ENCODE measurements at regions not wholly inside any gene's neighbourhood (a gene's known extent, or its start where the extent isn't known, plus 50 kb on each side); places are given as distances from the start of the nearest gene placed in this dataset.
A peak's percentile ranks its signal among the peaks of the same experiment; 100 is the strongest.

- H3K9ac ChIP-seq (ENCODE audit: low read depth, low read length) = no peak overlapping the region
- TF ChIP-seq EZH2 (IDR thresholded peaks at IDR 0.05; ENCODE audit: borderline replicate concordance, low read depth, low read length, severe bottlenecking) (no peak), CTCF (IDR thresholded peaks at IDR 0.05; ENCODE audit: borderline replicate concordance, extremely low read depth, low read length, poor library complexity, severe bottlenecking) (no peak)
- no peaks in the 10 kb centered on the region for H3K79me2 ChIP-seq (ENCODE audit: insufficient read depth, low read length)
- H3K4me1 ChIP-seq (ENCODE audit: insufficient read depth, low read length) = peaks cover 14% of the 10 kb centered on the region
- no peak overlapping the region for H2AFZ ChIP-seq (ENCODE audit: low read depth, low read length)
- H3K27ac ChIP-seq (ENCODE audit: low read length) = peak overlapping the region; percentile 9; the same call in 1 of the 2 replicates
- DNase-seq (no peak), ATAC-seq (ENCODE audit: insufficient read depth, low read depth) (peak; percentile 54; the same call in 2 of the 3 replicates)
- no peaks in the 10 kb centered on the region for H3K9me3 ChIP-seq (ENCODE audit: insufficient read depth, low read length, severe bottlenecking)
- H4K20me1 ChIP-seq (ENCODE audit: insufficient read depth, low read length) = no peaks in the 10 kb centered on the region
- H3K4me2 ChIP-seq (ENCODE audit: insufficient read depth, low read length) = no peak overlapping the region
- no peaks in the 10 kb centered on the region for H3K36me3 ChIP-seq (ENCODE audit: insufficient read depth, low read length)
- no peaks in the 10 kb centered on the region for H3K27me3 ChIP-seq (ENCODE audit: insufficient read depth, low read length, poor library complexity)
- H3K4me3 ChIP-seq (ENCODE audit: low read depth in 1 of 2, low read length in 2 of 2) = no peak overlapping the region
Observed at GRCh38 chr2:60075048-60075447, 478.4 kb downstream of the BCL11A start.

DNA sequence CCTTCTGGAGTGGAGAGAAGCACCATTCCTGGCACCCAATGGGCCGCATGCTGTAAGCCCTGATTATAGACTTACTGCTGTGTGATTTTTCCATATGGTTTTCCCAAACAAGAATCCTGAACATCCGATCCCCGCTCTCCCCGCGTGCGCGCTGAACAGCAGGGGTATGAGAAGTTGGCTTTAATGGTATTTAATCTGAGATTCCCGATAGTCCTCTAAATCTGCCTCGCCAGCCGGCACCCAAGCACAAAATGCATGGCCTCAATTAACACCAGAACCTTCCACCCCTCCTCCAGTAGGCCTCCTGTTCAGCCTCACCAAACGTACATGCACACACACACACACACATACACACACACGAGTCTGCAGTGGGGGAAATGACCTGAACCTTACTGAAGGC, 480.3 kb downstream of the BCL11A start:
- H4K20me1 ChIP-seq (ENCODE audit: insufficient read depth, low read length) = no peaks in the 10 kb centered on the region
- no peak overlapping the region for H3K9ac ChIP-seq (ENCODE audit: low read depth, low read length)
- no peak overlapping the region for H3K27ac ChIP-seq (ENCODE audit: low read length)
- H3K27me3 ChIP-seq (ENCODE audit: insufficient read depth, low read length, poor library complexity) = no peaks in the 10 kb centered on the region
- no peak overlapping the region for H3K4me2 ChIP-seq (ENCODE audit: insufficient read depth, low read length)
- H2AFZ ChIP-seq (ENCODE audit: low read depth, low read length) = no peak overlapping the region
- no peak overlapping the region for H3K4me3 ChIP-seq (ENCODE audit: low read depth in 1 of 2, low read length in 2 of 2)
- no peaks in the 10 kb centered on the region for H3K36me3 ChIP-seq (ENCODE audit: insufficient read depth, low read length)
- H3K79me2 ChIP-seq (ENCODE audit: insufficient read depth, low read length) = no peaks in the 10 kb centered on the region
- ATAC-seq (ENCODE audit: insufficient read depth, low read depth) (no peak), DNase-seq (no peak)
- TF ChIP-seq EZH2 (IDR thresholded peaks at IDR 0.05; ENCODE audit: borderline replicate concordance, low read depth, low read length, severe bottlenecking) (no peak), CTCF (IDR thresholded peaks at IDR 0.05; ENCODE audit: borderline replicate concordance, extremely low read depth, low read length, poor library complexity, severe bottlenecking) (no peak)
- H3K4me1 ChIP-seq (ENCODE audit: insufficient read depth, low read length) = peaks cover 14% of the 10 kb centered on the region
- H3K9me3 ChIP-seq (ENCODE audit: insufficient read depth, low read length, severe bottlenecking) = no peaks in the 10 kb centered on the region

- no peaks in the 10 kb centered on the region for H3K27me3 ChIP-seq (ENCODE audit: insufficient read depth, low read length, poor library complexity)
- H3K9ac ChIP-seq (ENCODE audit: low read depth, low read length) = no peak overlapping the region
- H3K36me3 ChIP-seq (ENCODE audit: insufficient read depth, low read length) = no peaks in the 10 kb centered on the region
- peaks cover 14% of the 10 kb centered on the region for H3K4me1 ChIP-seq (ENCODE audit: insufficient read depth, low read length)
- H3K79me2 ChIP-seq (ENCODE audit: insufficient read depth, low read length) = no peaks in the 10 kb centered on the region
- H3K9me3 ChIP-seq (ENCODE audit: insufficient read depth, low read length, severe bottlenecking) = no peaks in the 10 kb centered on the region
- no peak for TF ChIP-seq CTCF (IDR thresholded peaks at IDR 0.05; ENCODE audit: borderline replicate concordance, extremely low read depth, low read length, poor library complexity, severe bottlenecking)
- no peak for TF ChIP-seq EZH2 (IDR thresholded peaks at IDR 0.05; ENCODE audit: borderline replicate concordance, low read depth, low read length, severe bottlenecking)
- no peak overlapping the region for H3K4me2 ChIP-seq (ENCODE audit: insufficient read depth, low read length)
- no peak for DNase-seq
- no peak overlapping the region for H2AFZ ChIP-seq (ENCODE audit: low read depth, low read length)
- H3K4me3 ChIP-seq (ENCODE audit: low read depth in 1 of 2, low read length in 2 of 2) = no peak overlapping the region
- no peak for ATAC-seq (ENCODE audit: insufficient read depth, low read depth)
- no peak overlapping the region; the same call in 1 of the 2 replicates for H3K27ac ChIP-seq (ENCODE audit: low read length)
- H4K20me1 ChIP-seq (ENCODE audit: insufficient read depth, low read length) = no peaks in the 10 kb centered on the region
Observed at GRCh38 chr2:60072609-60073008, 480.8 kb downstream of the BCL11A start.

GRCh38 chr2:60071490-60071831, 482.0 kb downstream of the BCL11A start:
- H2AFZ ChIP-seq (ENCODE audit: low read depth, low read length) = no peak overlapping the region
- DNase-seq = no peak
- H3K36me3 ChIP-seq (ENCODE audit: insufficient read depth, low read length) = no peaks in the 10 kb centered on the region
- H3K27me3 ChIP-seq (ENCODE audit: insufficient read depth, low read length, poor library complexity) = no peaks in the 10 kb centered on the region
- ATAC-seq (ENCODE audit: insufficient read depth, low read depth) = no peak
- H3K9ac ChIP-seq (ENCODE audit: low read depth, low read length) = no peak overlapping the region
- H3K9me3 ChIP-seq (ENCODE audit: insufficient read depth, low read length, severe bottlenecking) = no peaks in the 10 kb centered on the region
- TF ChIP-seq EZH2 (IDR thresholded peaks at IDR 0.05; ENCODE audit: borderline replicate concordance, low read depth, low read length, severe bottlenecking) (no peak), CTCF (IDR thresholded peaks at IDR 0.05; ENCODE audit: borderline replicate concordance, extremely low read depth, low read length, poor library complexity, severe bottlenecking) (no peak)
- H3K27ac ChIP-seq (ENCODE audit: low read length) = no peak overlapping the region
- H3K4me2 ChIP-seq (ENCODE audit: insufficient read depth, low read length) = no peak overlapping the region
- H4K20me1 ChIP-seq (ENCODE audit: insufficient read depth, low read length) = no peaks in the 10 kb centered on the region
- no peak overlapping the region for H3K4me3 ChIP-seq (ENCODE audit: low read depth in 1 of 2, low read length in 2 of 2)
- peaks cover 14% of the 10 kb centered on the region for H3K4me1 ChIP-seq (ENCODE audit: insufficient read depth, low read length)
- H3K79me2 ChIP-seq (ENCODE audit: insufficient read depth, low read length) = no peaks in the 10 kb centered on the region
